ENCODE measurements at regions not wholly inside any gene's neighbourhood (a gene's known extent, or its start where the extent isn't known, plus 50 kb on each side); places are given as distances from the start of the nearest gene placed in this dataset.

GRCh38 chr19:32252333-32252669, 93.1 kb upstream of the ZNF507 start:
- no peak for FAIRE-seq
- H3K36me3 ChIP-seq (ENCODE audit: control insufficient read depth in 2 of 3, insufficient read depth in 3 of 3, low read length in 3 of 3): no peaks in the 10 kb centered on the region
- intact Hi-C loops (cut with DNase I): no loop called here
- no peaks in the 10 kb centered on the region for H3K27me3 ChIP-seq (ENCODE audit: control insufficient read depth, insufficient read depth, low read length)
- no peak overlapping the region for H3K27ac ChIP-seq (ENCODE audit: low read depth in 2 of 2, low read length in 2 of 2)
- no peak overlapping the region for H3K4me3 ChIP-seq (ENCODE audit: low read length in 3 of 3)
- no peak for DNase-seq
- H3K9me3 ChIP-seq (ENCODE audit: control insufficient read depth in 2 of 3, insufficient read depth in 1 of 3, low read length in 3 of 3): peaks cover 0 to 2% (median 0%) of the 10 kb centered on the region in 3 donors
- H3K9ac ChIP-seq (ENCODE audit: low read length in 3 of 3): no peak overlapping the region
- no peak for TF ChIP-seq CTCF (IDR thresholded peaks at IDR 0.05; ENCODE audit: borderline replicate concordance, extremely low read depth, insufficient read depth)
- H3K4me1 ChIP-seq (ENCODE audit: control insufficient read depth in 2 of 3, insufficient read depth in 2 of 3, low read depth in 1 of 3, low read length in 3 of 3): no peaks in the 10 kb centered on the region

DNA sequence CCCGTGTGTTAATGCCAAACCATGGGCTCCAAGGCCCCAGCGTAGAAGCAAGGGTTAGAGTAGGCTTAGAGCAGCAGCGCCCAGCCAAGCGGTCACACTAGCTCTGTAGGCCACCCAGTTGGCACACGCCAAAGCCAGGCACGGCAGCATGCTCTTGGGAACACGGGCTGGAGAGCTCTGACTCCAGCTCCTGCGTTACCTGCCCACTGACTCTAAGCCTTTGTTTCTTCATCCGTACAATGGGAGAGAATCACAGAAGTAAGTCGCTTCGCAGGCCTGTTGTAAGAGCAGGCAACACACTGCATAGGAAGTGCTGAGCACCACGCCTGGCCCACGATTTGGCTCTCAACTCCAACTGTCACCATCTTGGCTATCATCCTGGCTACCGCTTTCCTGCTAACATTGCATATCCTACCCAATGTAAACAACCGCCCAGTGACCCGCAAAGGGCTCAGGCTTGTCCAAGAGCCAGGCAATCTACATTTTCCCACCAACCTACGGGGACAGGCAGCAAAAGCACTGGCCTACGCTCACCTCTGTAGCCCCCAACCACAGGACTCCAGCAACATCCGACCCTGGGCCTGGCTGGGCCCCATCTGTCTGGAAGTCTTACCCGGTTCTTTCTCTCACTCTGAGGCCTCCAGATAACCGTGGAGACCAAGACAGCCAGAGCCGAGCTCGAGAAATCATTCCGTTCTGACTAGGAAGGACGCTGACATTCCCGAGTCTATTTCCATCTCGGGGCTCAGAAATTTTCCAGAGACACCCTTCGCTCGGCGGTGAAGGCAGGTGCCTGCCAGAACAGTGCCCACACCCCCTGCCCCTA, 91.5 kb upstream of the ZNF507 start:
- H3K9me3 ChIP-seq (ENCODE audit: control insufficient read depth in 2 of 3, insufficient read depth in 1 of 3, low read length in 3 of 3): no peaks in the 10 kb centered on the region
- no peak overlapping the region for H3K4me3 ChIP-seq (ENCODE audit: low read length in 3 of 3)
- FAIRE-seq (no peak), DNase-seq (no peak)
- no peaks in the 10 kb centered on the region for H3K27me3 ChIP-seq (ENCODE audit: control insufficient read depth, insufficient read depth, low read length)
- no peak for TF ChIP-seq CTCF (IDR thresholded peaks at IDR 0.05; ENCODE audit: borderline replicate concordance, extremely low read depth, insufficient read depth)
- no peak overlapping the region for H3K9ac ChIP-seq (ENCODE audit: low read length in 3 of 3)
- no peaks in the 10 kb centered on the region for H3K36me3 ChIP-seq (ENCODE audit: control insufficient read depth in 2 of 3, insufficient read depth in 3 of 3, low read length in 3 of 3)
- no peak overlapping the region for H3K27ac ChIP-seq (ENCODE audit: low read depth in 2 of 2, low read length in 2 of 2)
- intact Hi-C loops (cut with DNase I): no loop called here
- H3K4me1 ChIP-seq (ENCODE audit: control insufficient read depth in 2 of 3, insufficient read depth in 2 of 3, low read depth in 1 of 3, low read length in 3 of 3): no peaks in the 10 kb centered on the region

DNA sequence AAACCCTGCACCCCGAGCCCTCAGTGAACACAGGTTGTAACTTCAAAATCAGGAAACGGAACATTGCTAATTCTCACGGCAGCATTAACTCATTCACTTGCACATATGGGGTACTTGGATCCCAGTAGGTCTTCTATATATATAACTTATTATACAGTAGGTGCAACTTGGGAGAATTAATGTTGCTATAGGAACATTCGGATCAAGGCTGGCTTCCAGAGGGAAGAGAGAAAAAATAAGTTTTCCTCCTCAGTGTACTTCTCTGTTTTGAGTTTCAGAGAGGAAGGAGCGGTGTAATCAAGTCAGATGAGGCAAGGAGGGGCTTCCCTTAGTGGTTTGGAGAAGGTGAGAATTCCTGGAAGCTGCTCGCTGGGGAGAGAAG, 90.9 kb upstream of the ZNF507 start:
- Histone ChIP-seq H3K36me3 (ENCODE audit: control insufficient read depth in 2 of 3, insufficient read depth in 3 of 3, low read length in 3 of 3) (no peaks in the 10 kb centered on the region), H3K4me3 (ENCODE audit: low read length in 3 of 3) (no peak overlapping the region), H3K4me1 (ENCODE audit: control insufficient read depth in 2 of 3, insufficient read depth in 2 of 3, low read depth in 1 of 3, low read length in 3 of 3) (no peaks in the 10 kb centered on the region), H3K27me3 (ENCODE audit: control insufficient read depth, insufficient read depth, low read length) (no peaks in the 10 kb centered on the region), H3K27ac (ENCODE audit: low read depth in 2 of 2, low read length in 2 of 2) (no peak overlapping the region), H3K9ac (ENCODE audit: low read length in 3 of 3) (no peak overlapping the region), H3K9me3 (ENCODE audit: control insufficient read depth in 2 of 3, insufficient read depth in 1 of 3, low read length in 3 of 3) (no peaks in the 10 kb centered on the region)
- no peak for DNase-seq
- no peak for FAIRE-seq
- intact Hi-C loops (cut with DNase I): no loop called here
- TF ChIP-seq CTCF (IDR thresholded peaks at IDR 0.05; ENCODE audit: borderline replicate concordance, extremely low read depth, insufficient read depth): no peak

Data from kidney (tissue), 13 donors.